ENCODE measurements at regions not wholly inside any gene's neighbourhood (a gene's known extent, or its start where the extent isn't known, plus 50 kb on each side); places are given as distances from the start of the nearest gene placed in this dataset.

- H3K4me1 ChIP-seq (ENCODE audit: insufficient read depth, low read length): no peaks in the 10 kb centered on the region
- intact Hi-C loops (cut with micrococcal nuclease; ENCODE audit: unreplicated experiment): no loop called here
- H3K36me3 ChIP-seq (replicated peaks in 1 of 2; ENCODE audit: control insufficient read depth in 1 of 2, insufficient read depth in 2 of 2, low read length in 2 of 2): no peaks in the 10 kb centered on the region
- no peak overlapping the region for H3K27ac ChIP-seq (ENCODE audit: extremely low read length, insufficient read depth, low read length)
- H3K4me2 ChIP-seq (ENCODE audit: low read depth, low read length): no peak overlapping the region
- no peaks in the 10 kb centered on the region for H3K79me2 ChIP-seq (ENCODE audit: insufficient read depth, low read length)
- H3K4me3 ChIP-seq (replicated peaks in 1 of 3; ENCODE audit: insufficient read depth in 1 of 3, low read depth in 2 of 3, low read length in 3 of 3): no peak overlapping the region
- in situ Hi-C loops (cut with HindIII; ENCODE audit: extremely low pct_ligation_motif_present, low pct_unique_long_range_greater_than_20kb): no loop called here
- no peak overlapping the region for H2AFZ ChIP-seq (ENCODE audit: low read length)
- ChIA-PET POLR2A (no interaction called here), CTCF (ENCODE audit: low intra/inter-chr PET ratio, low total read pairs) (no interaction called here)
- no peak overlapping the region for H3K9ac ChIP-seq (ENCODE audit: insufficient read depth, low read depth, low read length)
- WGBS (ENCODE audit: low lambda C conversion rate): 0% methylated on average over 2 of the region's 2 CpGs
- H3K9me3 ChIP-seq (ENCODE audit: low read length): peaks cover 94% of the 10 kb centered on the region
- no peak for ATAC-seq
- no TSS peak for BruUV-seq (replicated peaks)
- no peak for DNase-seq (ENCODE audit: low spot score)
- H3K27me3 ChIP-seq (ENCODE audit: control insufficient read depth in 1 of 2, insufficient read depth in 2 of 2, low read length in 2 of 2): no peaks in the 10 kb centered on the region
- H4K20me1 ChIP-seq (ENCODE audit: insufficient read depth, low read length): no peaks in the 10 kb centered on the region
- no peak for FAIRE-seq
- TF ChIP-seq TAF15 (IDR thresholded peaks at IDR 0.05; ENCODE audit: low read depth, low read length, poor library complexity, severe bottlenecking): no peak
- no peak for TF ChIP-seq ZNF136 (CRISPR knock-in tag; IDR thresholded peaks at IDR 0.05; ENCODE audit: low read depth)
- TF ChIP-seq ZXDC (CRISPR knock-in tag; IDR thresholded peaks at IDR 0.05): no peak
- no peak for TF ChIP-seq ZNF446 (CRISPR knock-in tag; IDR thresholded peaks at IDR 0.05)
- no peak for TF ChIP-seq FOXO4 (CRISPR knock-in tag; conservative IDR thresholded peaks at IDR 0.05)
- TF ChIP-seq PCBP2 (optimal IDR thresholded peaks at IDR 0.05; ENCODE audit: low read depth, low read length, poor library complexity, severe bottlenecking): no peak
- TF ChIP-seq ZSCAN29 (CRISPR knock-in tag; conservative IDR thresholded peaks at IDR 0.05): no peak
These were observed 74.0 kb downstream of the KRTAP19-8 start for GRCh38 chr21:30964283-30964682.

Measured in HepG2 (cell line).